A673 (cell line): ENCODE measurements at regions not wholly inside any gene's neighbourhood (a gene's known extent, or its start where the extent isn't known, plus 50 kb on each side); places are given as distances from the start of the nearest gene placed in this dataset.

ENCODE experiments used
- BruUV-seq: library from RNA; stranded (reverse); fragments of 400-500 nt; replicated peaks from 2 replicates; lab custom pipeline; 2021; lab: Mats Ljungman, UMichigan
- CTCF ChIA-PET: fragments of 300-600 bp; sonication (Branson Sonifier 250); formaldehyde crosslinking; loops from one replicate; lab custom pipeline; 2022; ENCODE audit warnings: antibody characterized with exemption; lab: Charles Lee
- POLR2A ChIA-PET: fragments of 300-600 bp; sonication (Branson Sonifier 250); formaldehyde crosslinking; loops from one replicate; lab custom pipeline; 2022; ENCODE audit warnings: antibody characterized with exemption; ENCODE audit not compliant: low non-redundant PET; lab: Charles Lee
- DNase-seq: peaks from one replicate; pipeline ENCODE4 v3.0.0-alpha.2; 2015; ENCODE audit warnings: low spot score
- H3K27ac ChIP-seq: fragments of 200-600 bp; sonication (generic); 2 replicates; pipeline ENCODE4 v1.5.1; 2016; ENCODE audit warnings: mixed run types, low read depth, mild to moderate bottlenecking, mixed read lengths, antibody characterized with exemption, low read length; ENCODE audit not compliant: poor library complexity, severe bottlenecking
- H3K27me3 ChIP-seq: fragments of 200-600 bp; sonication (generic); replicated peaks from 2 replicates; pipeline ENCODE4 v1.6.1; 2017; ENCODE audit warnings: mixed run types, low read depth, mild to moderate bottlenecking, mixed read lengths, antibody characterized with exemption, low read length; ENCODE audit not compliant: insufficient read depth, poor library complexity
- H3K36me3 ChIP-seq: fragments of 200-600 bp; sonication (generic); 2 replicates; pipeline ENCODE4 v1.6.1; 2016; ENCODE audit warnings: mixed run types, mild to moderate bottlenecking, mixed read lengths, antibody characterized with exemption, low read length; ENCODE audit not compliant: insufficient read depth, poor library complexity, severe bottlenecking
- H3K4me1 ChIP-seq: fragments of 200-600 bp; sonication (generic); 2 replicates; pipeline ENCODE4 v1.6.1; 2017; ENCODE audit warnings: mixed run types, mild to moderate bottlenecking, mixed read lengths, antibody characterized with exemption, low read length; ENCODE audit not compliant: insufficient read depth, poor library complexity, severe bottlenecking
- H3K4me3 ChIP-seq: fragments of 200-600 bp; sonication (generic); 2 replicates; pipeline ENCODE4 v1.5.1; 2016; ENCODE audit warnings: low read depth, mixed run types, mild to moderate bottlenecking, mixed read lengths, low read length; ENCODE audit not compliant: poor library complexity, severe bottlenecking
- H3K9me3 ChIP-seq: fragments of 200-600 bp; sonication (generic); 2 replicates; pipeline ENCODE4 v1.6.1; 2016; ENCODE audit warnings: mixed run types, low read depth, mild to moderate bottlenecking, mixed read lengths, antibody characterized with exemption, low read length; ENCODE audit not compliant: poor library complexity, severe bottlenecking
- EZH2 ChIP-seq: fragments of 200-600 bp; sonication (generic); IDR thresholded peaks from 2 replicates; pipeline ENCODE4 v1.6.1; 2017; ENCODE audit warnings: borderline replicate concordance, low read depth, mild to moderate bottlenecking, mixed read lengths, antibody characterized with exemption, low read length; ENCODE audit not compliant: poor library complexity, severe bottlenecking
- intact Hi-C: fragments of 100-400 bp; cut with micrococcal nuclease; formaldehyde crosslinking; loops from one replicate; pipeline ENCODE4 v1.10.0; 2022; ENCODE audit not compliant: unreplicated experiment
- TF ChIP-seq, protein P1 (sequence below): fragments of 300-800, 200-600 bp; sonication (generic); conservative IDR thresholded peaks from 2 replicates; pipeline ENCODE4 v1.5.1; 2017; ENCODE audit warnings: low read depth, mild to moderate bottlenecking, antibody characterized with exemption, low read length, moderate library complexity, mixed read lengths

DNA sequence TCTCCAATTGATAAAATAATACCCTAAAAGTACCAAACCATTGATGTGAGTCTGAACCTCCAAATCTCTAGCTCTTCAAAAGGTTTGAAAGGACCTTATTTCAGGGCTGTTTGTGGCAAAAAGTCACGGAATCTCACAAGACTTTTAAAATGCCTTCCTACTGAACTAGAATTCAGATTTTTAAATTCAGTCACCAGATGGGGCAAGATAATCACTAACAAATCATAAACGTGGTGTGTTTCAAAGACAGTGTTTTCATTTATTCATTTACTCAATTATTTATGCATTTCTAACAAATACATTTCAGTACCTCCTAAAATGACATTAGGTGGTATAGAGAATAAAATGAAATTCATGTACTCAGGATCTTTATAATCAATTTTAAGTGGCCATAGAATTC is 68.2 kb upstream of the SMC2 start:
- TF ChIP-seq, protein P1, sequence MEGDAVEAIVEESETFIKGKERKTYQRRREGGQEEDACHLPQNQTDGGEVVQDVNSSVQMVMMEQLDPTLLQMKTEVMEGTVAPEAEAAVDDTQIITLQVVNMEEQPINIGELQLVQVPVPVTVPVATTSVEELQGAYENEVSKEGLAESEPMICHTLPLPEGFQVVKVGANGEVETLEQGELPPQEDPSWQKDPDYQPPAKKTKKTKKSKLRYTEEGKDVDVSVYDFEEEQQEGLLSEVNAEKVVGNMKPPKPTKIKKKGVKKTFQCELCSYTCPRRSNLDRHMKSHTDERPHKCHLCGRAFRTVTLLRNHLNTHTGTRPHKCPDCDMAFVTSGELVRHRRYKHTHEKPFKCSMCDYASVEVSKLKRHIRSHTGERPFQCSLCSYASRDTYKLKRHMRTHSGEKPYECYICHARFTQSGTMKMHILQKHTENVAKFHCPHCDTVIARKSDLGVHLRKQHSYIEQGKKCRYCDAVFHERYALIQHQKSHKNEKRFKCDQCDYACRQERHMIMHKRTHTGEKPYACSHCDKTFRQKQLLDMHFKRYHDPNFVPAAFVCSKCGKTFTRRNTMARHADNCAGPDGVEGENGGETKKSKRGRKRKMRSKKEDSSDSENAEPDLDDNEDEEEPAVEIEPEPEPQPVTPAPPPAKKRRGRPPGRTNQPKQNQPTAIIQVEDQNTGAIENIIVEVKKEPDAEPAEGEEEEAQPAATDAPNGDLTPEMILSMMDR: no peak
- TF ChIP-seq EZH2: no peak
- POLR2A ChIA-PET: no interaction called here
- H3K27me3 ChIP-seq: no peaks in the 10 kb centered on the region

DNA sequence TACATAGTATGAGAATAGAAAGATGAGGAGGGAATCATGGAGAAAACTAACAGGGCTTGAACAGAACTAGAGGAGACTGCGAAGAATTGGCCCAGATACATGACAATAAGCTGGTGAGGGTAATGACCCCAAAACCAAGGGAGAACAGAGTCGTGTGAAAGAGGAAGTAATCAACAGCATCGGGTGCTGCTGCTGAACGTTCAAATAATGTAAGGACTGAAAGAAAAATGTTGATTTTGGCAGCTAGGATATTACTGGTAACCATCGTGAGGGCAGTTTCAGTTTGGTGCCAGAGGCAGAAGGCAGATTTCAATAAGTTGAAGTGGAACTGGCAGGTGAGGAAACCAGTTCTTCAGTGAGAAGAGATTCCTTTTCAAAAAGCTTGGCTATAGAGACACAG is 66.8 kb upstream of the SMC2 start:
- DNase-seq: no peak
- no TSS peak for BruUV-seq
- H3K36me3 ChIP-seq: no peaks in the 10 kb centered on the region
- no peaks in the 10 kb centered on the region for H3K4me1 ChIP-seq
- TF ChIP-seq, protein P1: no peak
- TF ChIP-seq EZH2: no peak
- no peak overlapping the region for H3K4me3 ChIP-seq
- CTCF ChIA-PET: no interaction called here
- H3K9me3 ChIP-seq: no peaks in the 10 kb centered on the region
- POLR2A ChIA-PET: no interaction called here
- H3K27me3 ChIP-seq: no peaks in the 10 kb centered on the region
- intact Hi-C loops: no loop called here
- H3K27ac ChIP-seq: no peak overlapping the region

More for the DNA sequence above, 68.2 kb upstream of the SMC2 start:
- BruUV-seq: no TSS peak
- Histone ChIP-seq H3K4me3 (no peak overlapping the region), H3K27ac (no peak overlapping the region), H3K36me3 (no peaks in the 10 kb centered on the region), H3K4me1 (no peaks in the 10 kb centered on the region), H3K9me3 (no peaks in the 10 kb centered on the region)
- CTCF ChIA-PET: no interaction called here
- DNase-seq: no peak
- intact Hi-C loops: no loop called here

DNA sequence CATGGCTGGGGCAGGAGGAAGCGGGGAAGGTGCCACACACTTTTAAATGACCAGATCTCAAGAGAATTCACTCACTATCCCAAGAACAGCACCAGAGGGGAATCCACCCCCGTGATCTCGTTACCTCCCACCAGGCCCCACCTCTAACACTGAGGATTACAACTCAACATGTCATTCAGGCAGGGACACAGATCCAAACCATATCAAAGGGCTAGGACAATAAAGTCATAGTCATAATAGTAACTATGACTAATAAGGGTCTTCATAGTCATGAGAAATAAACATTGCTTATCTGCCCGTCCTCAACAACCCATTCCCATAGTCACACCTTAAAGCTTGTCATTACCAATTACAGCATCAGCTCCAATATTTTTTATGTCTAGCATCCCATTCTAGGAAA is 65.3 kb upstream of the SMC2 start:
- intact Hi-C loops: no loop called here
- no peak for TF ChIP-seq EZH2
- TF ChIP-seq, protein P1: no peak
- Histone ChIP-seq H3K36me3 (no peaks in the 10 kb centered on the region), H3K4me3 (no peak overlapping the region), H3K9me3 (no peaks in the 10 kb centered on the region), H3K27ac (no peak overlapping the region), H3K4me1 (no peaks in the 10 kb centered on the region), H3K27me3 (no peaks in the 10 kb centered on the region)
- no peak for DNase-seq
- no TSS peak for BruUV-seq
- ChIA-PET CTCF (no interaction called here), POLR2A (no interaction called here)
